Stimulated activated CD8-positive, alpha-beta memory T cell treated with anti-CD3 and anti-CD28 coated beads, Interleukin-7, amount 100 ng/mL, for 1 hour (primary cell): ENCODE measurements at regions not wholly inside any gene's neighbourhood (a gene's known extent, or its start where the extent isn't known, plus 50 kb on each side); places are given as distances from the start of the nearest gene placed in this dataset.
"Not testable (repeated sequence)": the region's sequence is repeated elsewhere in the genome, so short reads cannot be mapped to it uniquely, and the experiment has no call there.

Experiments
- DNase-seq, 2 donors: peaks; one replicate each; pipeline ENCODE4 v3.0.0-alpha.2; 2020; ENCODE audit warnings: low read depth in 2 of 2

- no peak for DNase-seq
Observed at GRCh38 chr2:193867454-193867853, 1672.7 kb upstream of the TMEFF2 start.

- no peak for DNase-seq
Observed at GRCh38 chr2:193861557-193861956, 1666.8 kb upstream of the TMEFF2 start.

- no peak for DNase-seq
Observed at GRCh38 chr2:193847991-193848390, 1653.3 kb upstream of the TMEFF2 start.

- DNase-seq: no peak
Observed at GRCh38 chr2:193847130-193847529, 1652.4 kb upstream of the TMEFF2 start.

GRCh38 chr2:193845604-193846003 lies 1650.9 kb upstream of the TMEFF2 start:
- DNase-seq: no peak

GRCh38 chr2:193843675-193844074 lies 1648.9 kb upstream of the TMEFF2 start:
- no peak for DNase-seq

- DNase-seq: no peak
Observed at GRCh38 chr2:193841384-193842150, 1646.8 kb upstream of the TMEFF2 start.

- DNase-seq: no peak
Observed at GRCh38 chr2:193837111-193837738, 1642.5 kb upstream of the TMEFF2 start.

GRCh38 chr2:193836424-193837006 lies 1641.8 kb upstream of the TMEFF2 start:
- DNase-seq: not testable (repeated sequence)

- not testable (repeated sequence) for DNase-seq
Observed at GRCh38 chr2:193833895-193834294, 1639.2 kb upstream of the TMEFF2 start.

GRCh38 chr2:193824474-193824873 lies 1629.7 kb upstream of the TMEFF2 start:
- no peak for DNase-seq

GRCh38 chr2:193818801-193819499 lies 1624.2 kb upstream of the TMEFF2 start:
- no peak for DNase-seq

- DNase-seq: no peak
Observed at GRCh38 chr2:193816008-193816407, 1621.3 kb upstream of the TMEFF2 start.

GRCh38 chr2:193810533-193810932 lies 1615.8 kb upstream of the TMEFF2 start:
- no peak for DNase-seq

GRCh38 chr2:193808877-193809276 lies 1614.1 kb upstream of the TMEFF2 start:
- DNase-seq: no peak

GRCh38 chr2:193806088-193806774 lies 1611.5 kb upstream of the TMEFF2 start:
- DNase-seq: no peak

- no peak for DNase-seq
Observed at GRCh38 chr2:193796847-193797246, 1602.1 kb upstream of the TMEFF2 start.

- no peak for DNase-seq
Observed at GRCh38 chr2:193793914-193794313, 1599.2 kb upstream of the TMEFF2 start.

- no peak for DNase-seq
Observed at GRCh38 chr2:193783681-193784080, 1588.9 kb upstream of the TMEFF2 start.

- no peak for DNase-seq
Observed at GRCh38 chr2:193778293-193778692, 1583.6 kb upstream of the TMEFF2 start.

GRCh38 chr2:193776988-193777387 lies 1582.3 kb upstream of the TMEFF2 start:
- DNase-seq: no peak

- DNase-seq: no peak
Observed at GRCh38 chr2:193774166-193774565, 1579.4 kb upstream of the TMEFF2 start.
